Putamen (tissue), 1 donor: ENCODE measurements at regions not wholly inside any gene's neighbourhood (a gene's known extent, or its start where the extent isn't known, plus 50 kb on each side); places are given as distances from the start of the nearest gene placed in this dataset.
"Not testable (repeated sequence)": the region's sequence is repeated elsewhere in the genome, so short reads cannot be mapped to it uniquely, and the experiment has no call there.

Experiments
- DNase-seq: peaks from one replicate; pipeline ENCODE4 v3.0.0-alpha.2; 2016; ENCODE audit warnings: low spot score

- no peak for DNase-seq
These were observed 92.8 kb downstream of the ADCYAP1 start for GRCh38 chr18:997499-997898.

DNA sequence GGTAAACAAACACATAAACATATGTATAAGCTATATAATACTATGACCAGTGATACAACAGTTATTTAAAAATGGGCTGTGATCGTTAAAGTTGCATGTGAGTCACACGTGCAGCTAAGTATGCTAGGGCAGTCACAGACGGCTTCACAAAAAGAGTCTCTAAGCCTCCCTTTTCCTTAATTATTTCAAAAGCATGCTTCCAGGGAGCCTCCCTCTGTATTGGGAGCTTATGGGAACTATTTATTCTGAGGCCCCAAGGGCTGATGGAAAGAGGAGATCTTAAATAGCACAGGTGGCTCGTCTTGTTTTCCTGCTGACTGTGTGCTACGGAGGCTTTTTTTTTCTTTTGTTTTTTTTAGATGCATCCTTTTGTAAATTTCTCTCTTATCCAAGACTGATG lies 94.3 kb downstream of the ADCYAP1 start:
- DNase-seq: no peak

DNA sequence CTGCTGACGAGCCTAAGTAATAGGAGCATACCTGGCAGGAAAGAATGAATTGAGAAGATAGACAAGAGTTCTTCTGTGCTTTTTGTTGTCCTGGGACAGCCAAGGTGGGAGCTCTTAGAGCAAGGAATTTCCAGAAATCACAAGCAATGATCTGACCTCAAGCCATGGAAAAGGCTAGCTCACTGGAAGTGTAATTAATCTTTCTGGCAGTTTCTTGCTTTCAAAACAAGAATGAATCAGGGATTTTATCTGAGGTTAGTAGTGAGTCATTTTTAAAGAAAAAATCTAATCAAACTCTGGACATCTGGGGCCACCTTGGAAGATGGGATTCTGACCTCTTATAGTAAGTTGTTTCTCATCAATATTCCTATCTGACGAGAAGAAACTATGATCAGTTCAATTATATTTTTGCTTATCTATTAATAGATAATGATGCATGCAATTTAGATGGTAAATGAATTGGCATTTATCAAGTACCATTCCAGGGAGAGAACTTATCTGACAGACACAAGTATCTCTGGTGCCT lies 98.0 kb downstream of the ADCYAP1 start:
- DNase-seq: no peak

DNA sequence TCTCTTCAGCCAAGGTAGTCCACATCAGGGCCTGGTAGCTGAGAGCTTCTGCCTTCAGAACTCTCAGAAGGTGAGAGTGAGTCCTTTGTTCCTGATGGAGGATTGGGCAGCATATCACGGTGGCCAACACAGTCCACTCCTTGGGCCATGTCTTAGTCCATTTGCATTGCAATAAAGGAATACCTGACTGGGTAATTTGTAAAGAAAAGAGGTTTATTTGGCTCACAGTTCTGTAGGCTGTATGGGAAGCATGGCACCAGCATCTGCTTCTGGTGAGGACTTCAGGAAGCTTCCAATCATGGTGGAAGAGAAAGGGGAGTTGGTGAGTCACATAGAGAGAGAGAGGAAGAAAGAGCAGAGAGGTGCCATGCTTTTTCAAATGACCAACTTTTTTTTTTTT lies 98.8 kb downstream of the ADCYAP1 start:
- DNase-seq: no peak

DNA sequence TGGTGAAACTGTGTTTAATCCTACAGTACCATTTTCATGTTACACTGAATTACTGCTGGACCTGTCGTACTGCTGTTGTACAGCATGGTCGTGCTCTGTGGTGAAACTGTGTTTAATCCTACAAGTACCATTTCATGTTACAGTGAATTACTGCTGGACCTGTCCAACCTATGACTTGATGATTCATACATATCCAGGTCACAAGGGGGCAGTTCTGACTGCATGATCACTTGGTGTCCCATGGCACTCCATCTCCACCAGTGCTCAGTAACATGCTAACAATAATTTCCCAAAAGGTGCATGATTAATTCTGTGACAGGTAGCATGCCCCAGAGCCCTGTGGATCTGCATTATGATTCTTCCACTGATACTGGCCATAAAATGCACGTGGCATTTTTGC lies 101.6 kb downstream of the ADCYAP1 start:
- no peak for DNase-seq

DNA sequence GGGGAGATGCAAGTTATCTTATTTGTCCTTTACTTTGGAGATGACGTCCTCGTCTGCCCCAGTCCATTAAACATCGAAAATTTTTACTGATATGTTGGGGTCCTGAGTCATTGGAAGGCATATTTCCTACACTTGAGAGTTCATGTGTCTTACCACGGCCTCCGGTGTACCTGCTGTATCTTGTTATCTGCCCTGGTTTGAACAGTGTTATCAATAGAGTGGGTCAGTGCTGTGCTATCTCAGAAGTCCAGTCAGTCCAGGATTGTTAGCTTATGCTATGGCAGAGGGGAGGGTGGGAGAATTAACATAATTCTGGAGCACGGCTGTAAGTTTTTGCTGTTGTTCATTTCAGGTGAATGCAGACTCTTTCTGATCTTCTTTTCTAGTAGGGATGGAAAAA lies 102.3 kb downstream of the ADCYAP1 start:
- DNase-seq: no peak

GRCh38 chr18:1011349-1011748 lies 106.7 kb downstream of the ADCYAP1 start:
- DNase-seq: no peak

DNA sequence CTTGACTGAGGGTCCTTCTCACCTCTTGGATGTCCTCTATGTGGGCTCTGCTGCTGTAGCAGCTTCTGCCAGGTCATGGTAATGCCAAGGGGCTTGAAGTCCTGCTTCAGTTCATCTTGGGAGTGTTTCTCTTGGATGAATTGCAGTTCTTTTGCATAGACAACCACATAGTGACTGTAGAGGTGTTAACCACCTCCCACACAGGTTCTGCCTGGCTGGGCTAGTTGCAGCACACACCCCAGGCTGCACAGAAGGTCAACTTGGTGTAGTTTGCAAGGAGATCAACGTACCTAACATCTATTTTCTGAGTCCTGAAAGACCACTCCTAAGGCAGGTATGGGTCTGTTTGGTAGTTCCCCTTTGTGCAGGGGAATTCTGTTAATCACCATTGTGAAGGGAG lies 108.1 kb downstream of the ADCYAP1 start:
- no peak for DNase-seq

- DNase-seq: no peak
These were observed 109.3 kb downstream of the ADCYAP1 start for GRCh38 chr18:1013951-1014350.

DNA sequence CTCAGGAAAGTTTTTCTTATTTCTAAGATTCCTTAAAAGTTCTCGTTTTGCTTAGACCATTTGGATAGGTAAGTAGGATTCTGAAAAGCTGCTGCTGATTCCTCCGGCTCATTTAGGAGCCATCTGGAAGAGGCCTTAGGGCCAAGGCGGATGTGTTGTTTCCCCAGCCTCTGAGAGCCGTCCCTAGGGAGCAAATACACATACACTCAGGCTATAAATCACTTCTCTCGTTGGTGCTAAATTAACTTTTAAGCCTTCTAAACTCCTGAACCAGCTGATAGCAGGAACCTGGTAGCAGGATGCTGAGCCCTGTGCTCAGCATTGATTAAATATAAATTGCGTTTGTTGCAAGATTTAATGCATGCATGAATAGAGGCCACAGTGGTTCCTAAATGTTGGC lies 109.8 kb downstream of the ADCYAP1 start:
- no peak for DNase-seq

DNA sequence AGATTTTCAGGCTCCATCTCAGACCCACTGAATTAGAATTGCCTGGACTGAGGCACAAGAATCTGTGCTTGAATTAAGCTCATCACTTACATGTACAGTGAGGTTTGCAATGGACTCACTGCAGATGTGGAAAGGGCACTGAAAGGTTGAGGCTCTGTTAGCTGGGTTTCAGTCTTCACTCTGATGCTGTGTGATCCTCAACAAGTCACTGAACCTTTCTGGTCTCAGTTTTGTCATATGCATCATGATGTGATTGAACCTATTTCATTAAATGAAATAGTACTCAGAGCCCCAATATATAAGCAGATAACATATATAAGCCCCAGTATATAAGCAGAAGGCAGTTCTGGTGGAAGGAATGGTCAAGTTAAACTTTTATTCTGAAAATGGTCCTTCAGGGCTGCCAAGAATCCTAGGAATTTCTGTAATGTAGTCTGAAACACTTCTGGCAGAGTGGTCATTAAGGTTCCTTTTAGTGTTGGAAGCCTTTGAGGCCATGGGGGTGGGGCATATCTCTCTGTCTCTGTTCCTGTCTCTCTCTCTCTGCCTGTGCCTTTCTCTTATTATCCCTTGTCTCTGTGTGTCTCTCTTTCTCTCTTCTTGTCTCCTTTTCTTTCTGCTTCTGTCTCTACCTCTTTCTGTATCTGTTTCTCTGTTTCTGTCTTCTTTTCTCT lies 110.4 kb downstream of the ADCYAP1 start:
- DNase-seq: no peak

DNA sequence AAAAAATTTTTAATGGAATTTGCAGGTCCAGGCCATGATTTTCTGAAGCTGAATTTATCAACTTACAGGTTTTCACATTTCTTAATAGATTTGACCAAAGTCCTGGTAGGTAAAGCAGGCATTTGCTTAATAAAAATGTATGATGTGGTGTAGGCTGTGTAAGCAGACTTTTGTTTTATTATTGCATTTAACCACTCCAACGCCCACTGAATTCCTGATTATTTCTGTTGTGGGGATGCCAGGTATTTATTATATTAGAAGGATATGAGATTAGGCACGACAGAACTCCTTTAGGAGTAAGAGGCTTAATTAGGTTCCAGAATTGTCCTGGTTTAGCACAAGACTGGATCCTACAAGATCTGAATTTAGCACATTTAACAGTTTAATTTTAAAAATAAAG lies 111.1 kb downstream of the ADCYAP1 start:
- no peak for DNase-seq

DNA sequence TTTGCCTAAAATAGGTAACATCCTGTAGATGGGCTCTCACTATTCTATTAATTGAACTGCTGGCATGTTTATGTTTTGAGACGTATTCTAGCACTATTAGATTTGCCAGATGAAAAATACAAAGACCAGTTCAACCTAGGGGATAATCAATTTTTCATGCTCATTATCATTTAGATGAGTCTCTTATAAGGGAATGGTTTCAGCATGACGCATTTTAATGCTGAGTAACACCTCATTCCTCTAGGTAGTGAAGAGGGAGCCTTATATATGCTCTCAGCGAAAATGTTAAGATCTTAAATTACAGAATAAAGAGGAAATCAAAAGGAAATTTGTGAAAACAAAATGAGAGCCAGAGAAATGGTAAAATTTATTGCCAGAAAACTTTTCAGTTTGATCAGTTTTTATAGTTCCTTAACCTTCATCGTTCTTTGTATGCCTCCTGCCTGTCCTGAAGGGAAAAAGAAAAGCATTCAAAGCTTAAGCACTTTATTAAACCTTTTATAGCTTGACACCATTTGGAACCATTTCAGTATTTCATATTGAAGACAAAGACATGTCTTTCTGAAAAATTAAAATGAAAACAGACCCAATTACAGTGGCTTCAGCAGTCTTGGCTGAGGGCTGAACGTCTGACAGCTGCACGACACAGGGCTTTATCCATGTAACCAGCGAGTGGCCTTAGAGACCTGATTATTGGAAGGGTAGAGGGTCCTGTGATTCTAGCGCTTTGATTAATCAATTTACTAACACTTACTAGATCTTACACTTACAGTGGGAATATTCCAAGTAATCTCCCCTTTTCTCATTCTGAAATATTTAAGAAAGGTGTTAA lies 112.8 kb downstream of the ADCYAP1 start:
- DNase-seq: no peak

GRCh38 chr18:1018181-1018681 lies 113.6 kb downstream of the ADCYAP1 start:
- DNase-seq: no peak

DNA sequence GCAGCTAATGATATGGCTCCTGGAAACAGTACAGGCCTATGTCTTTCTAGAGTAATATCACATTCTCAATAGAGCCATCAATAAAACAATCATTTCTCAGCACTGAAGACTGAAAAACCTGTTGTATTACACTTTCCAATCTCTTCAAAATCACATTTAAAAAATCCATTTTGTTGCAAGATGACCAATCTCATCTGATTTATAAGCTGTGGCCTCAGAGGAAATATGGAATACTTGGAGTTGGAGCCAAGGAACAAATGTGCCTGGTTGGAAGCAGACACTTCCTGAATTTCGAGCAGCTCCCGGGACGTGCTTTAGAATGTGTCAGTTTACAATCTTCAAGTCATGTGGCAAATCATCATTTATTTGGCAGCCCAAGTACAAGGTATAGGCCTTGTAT lies 114.5 kb downstream of the ADCYAP1 start:
- no peak for DNase-seq

- DNase-seq: no peak
These were observed 116.2 kb downstream of the ADCYAP1 start for GRCh38 chr18:1020731-1021344.

DNA sequence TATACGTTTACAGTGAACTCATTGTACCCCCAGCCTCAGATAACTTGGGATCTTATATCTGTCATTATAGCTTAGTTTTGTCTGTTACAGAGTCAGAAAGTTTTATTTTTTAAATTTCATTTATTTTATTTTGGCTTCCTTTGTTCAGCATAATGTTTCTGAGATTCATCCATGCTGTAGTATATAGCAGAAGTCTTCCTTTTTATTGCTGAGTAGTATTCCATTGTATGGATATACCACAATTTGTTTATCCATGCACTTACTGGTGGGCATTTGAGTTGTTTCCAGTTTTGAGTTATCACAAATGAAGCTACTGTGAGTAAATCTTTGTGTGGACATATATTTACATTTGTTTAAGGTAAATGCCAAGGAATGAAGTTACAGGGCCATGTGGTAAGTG lies 122.3 kb downstream of the ADCYAP1 start:
- no peak for DNase-seq

DNA sequence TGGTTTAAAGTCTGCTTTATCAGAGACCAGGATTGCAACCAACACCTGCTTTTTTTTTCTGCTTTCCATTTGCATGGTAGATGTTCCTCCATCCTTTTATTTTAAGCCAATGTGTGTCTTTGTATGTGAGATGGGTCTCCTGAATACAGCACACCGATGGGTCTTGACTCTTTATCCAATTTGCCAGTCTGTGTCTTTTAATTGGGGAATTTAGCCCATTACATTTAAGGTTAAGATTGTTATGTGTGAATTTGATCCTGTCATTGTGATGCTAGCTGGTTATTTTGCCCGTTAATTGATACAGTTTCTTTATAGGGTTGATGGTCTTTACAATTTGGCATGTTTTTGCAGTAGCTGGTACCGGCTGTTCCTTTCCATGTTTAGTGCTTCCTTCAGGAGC lies 128.4 kb downstream of the ADCYAP1 start:
- not testable (repeated sequence) for DNase-seq

DNA sequence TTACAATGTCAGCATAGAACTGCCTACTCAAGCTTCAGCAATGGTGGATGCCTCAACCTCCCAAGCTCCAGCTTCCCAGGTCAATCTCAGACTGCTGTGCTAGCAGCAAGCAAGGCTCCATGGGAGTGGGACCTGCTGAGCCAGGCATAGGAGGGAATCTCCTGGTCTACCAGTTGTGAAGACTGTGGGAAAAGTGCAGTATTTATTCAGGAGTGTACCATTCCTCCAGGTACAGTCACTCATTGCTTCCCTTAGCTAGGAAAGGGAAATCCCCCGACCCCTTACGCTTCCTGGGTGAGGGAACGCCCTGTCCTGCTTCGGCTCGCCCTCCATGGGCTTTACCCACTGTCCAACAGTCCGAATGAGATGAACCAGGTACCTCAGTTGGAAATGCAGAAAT lies 130.3 kb downstream of the ADCYAP1 start:
- DNase-seq: no peak

DNA sequence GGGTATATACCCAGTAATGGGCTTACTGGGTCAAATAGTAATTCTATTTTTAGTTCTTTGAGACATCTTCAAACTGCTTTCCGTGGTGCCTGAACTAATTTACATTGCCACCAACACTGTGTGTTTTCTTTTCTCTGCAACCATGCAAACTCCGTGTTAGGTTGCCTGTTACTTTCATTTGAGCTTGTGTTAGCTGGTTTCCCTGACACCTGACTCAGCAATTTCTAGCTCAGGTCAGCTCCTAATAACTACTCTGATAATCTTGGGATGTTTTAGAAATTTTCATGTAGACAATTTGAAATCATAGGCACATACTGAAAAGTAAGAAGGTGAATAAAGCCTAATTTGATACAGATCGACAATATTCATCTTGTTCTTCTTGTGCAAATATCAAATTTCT lies 132.3 kb downstream of the ADCYAP1 start:
- DNase-seq: no peak

DNA sequence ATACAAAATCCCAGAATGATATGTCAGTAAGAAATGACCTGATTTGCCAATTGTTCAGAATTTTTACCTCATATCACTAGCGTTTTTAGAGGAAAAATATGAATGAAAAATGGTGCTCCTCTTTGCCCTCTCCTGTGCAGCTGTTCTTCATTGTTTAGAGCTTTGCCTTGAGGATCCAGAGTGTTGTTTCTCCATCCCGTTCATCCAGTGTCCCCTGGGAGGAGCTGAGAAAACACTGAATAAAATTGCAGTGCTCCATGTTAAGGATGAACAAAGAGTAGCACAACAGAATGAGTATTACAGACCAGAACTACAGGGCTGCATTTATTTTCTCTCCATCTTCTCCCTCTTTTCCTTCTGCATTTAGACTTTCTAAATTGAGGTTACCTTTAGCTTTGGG lies 133.1 kb downstream of the ADCYAP1 start:
- no peak for DNase-seq

GRCh38 chr18:1039421-1039820 lies 134.8 kb downstream of the ADCYAP1 start:
- DNase-seq: no peak

GRCh38 chr18:1043039-1043438 lies 138.4 kb downstream of the ADCYAP1 start:
- not testable (repeated sequence) for DNase-seq
